HG03565 (cell line): ENCODE measurements at regions not wholly inside any gene's neighbourhood (a gene's known extent, or its start where the extent isn't known, plus 50 kb on each side); places are given as distances from the start of the nearest gene placed in this dataset.
A peak's percentile ranks its signal among the peaks of the same experiment; 100 is the strongest.
"Not testable (repeated sequence)": the region's sequence is repeated elsewhere in the genome, so short reads cannot be mapped to it uniquely, and the experiment has no call there.

Source experiments
- ATAC-seq: cut with Tn5 transposase; IDR thresholded peaks from one replicate; pipeline ENCODE4 v1.9.1; 2021; ENCODE audit warnings: mild to moderate bottlenecking, moderate library complexity; ENCODE audit not compliant: unreplicated experiment

DNA sequence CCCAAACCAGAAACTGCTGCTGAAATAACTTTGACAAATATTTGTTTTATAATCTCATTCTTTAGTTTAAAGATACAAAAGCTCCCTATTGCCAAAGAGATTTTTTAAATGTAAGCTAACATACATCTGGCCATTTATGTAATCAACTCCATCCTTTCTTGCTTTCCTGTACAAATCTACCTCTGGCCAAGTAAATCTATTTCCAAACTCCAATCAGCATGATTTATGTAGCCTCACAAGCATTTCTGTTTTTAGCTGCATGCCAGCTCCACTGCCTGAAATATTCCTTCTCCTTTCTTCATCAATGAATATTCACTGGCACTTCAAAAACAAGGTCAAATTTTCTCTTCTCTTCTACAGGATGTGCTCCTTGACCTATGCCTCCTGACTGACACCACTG, 80.0 kb downstream of the SHOX2 start:
- ATAC-seq: no peak

DNA sequence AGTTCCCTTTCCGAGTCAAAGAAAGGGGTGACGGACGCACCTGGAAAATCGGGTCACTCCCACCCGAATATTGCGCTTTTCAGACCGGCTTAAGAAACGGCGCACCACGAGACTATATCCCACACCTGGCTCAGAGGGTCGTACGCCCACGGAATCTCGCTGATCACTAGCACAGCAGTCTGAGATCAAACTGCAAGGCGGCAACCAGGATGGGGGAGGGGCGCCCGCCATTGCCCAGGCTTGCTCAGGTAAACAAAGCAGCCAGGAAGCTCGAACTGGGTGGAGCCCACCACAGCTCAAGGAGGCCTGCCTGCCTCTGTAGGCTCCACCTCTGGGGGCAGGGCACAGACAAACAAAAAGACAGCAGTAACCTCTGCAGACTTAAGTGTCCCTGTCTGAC, 86.3 kb downstream of the SHOX2 start:
- not testable (repeated sequence) for ATAC-seq

DNA sequence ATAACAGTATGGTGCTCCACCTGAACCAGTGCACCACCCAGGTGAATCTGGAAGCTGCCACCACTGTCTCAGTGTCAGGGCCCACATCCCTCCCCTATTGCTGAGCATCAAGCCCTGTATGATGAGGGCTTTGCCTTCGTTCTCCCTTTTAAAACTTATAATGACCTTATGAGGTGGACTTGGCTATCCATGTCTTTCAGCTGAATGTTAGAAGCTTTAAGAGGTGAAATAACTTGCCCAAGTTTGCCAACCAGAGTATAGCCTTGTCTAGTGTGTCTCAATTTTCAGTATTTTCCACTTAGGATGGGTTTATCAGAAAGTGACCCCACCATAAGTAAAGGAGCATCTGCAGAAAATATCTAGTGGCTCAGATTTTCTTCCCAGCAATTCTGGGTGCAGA, 87.8 kb downstream of the SHOX2 start:
- ATAC-seq: no peak

DNA sequence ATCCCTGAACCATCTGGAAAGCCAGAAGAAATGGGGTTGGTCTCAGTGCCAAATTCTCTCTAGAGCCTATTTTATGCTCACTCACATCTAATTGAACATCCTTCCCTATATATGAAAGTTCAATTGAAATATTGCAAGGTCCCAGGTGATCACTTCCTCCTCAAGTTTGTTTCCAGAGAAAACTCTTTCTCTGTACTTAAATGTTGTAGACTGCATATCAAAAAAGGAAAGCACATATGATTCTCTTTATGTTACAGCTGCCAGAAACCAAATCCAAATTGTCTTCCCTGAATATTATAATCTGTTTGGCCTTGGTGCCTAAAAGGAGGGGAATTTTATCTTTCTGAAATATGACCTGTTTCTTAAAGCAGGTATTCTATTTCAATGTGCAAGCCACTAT, 93.3 kb downstream of the SHOX2 start:
- no peak for ATAC-seq

DNA sequence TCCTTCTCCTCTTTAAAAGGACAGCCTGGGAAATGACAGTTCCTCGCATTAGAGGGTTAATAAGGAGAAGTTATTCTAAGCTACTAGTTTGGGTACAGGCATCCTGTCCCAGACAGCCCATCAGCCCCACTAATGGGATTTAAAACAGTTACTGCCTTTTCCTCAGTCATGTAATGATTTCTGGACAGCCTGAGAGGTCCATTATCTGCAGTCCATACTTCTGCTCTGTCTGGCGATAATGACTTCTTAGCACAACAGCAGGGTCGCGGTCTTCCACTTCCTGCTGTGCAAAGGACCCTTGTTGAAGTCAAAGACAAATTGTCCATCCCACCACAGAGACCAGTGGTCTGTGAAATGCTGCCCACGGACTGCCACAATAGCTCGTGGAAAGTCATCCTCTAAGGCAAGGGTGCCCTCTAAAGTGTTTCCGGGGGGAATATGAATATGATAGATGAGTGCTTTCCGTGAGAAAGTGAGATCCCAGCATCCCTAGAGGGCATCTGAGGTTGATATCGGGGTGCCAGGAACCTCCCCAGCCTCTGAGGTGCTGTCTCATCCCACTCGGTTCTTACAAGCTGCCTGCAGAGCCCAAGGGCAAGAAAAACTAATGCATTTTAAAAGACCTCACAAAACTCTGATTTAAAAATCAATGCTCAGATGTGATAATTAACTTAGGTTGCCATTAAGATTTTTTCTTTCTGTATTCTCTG, 100.7 kb downstream of the SHOX2 start:
- ATAC-seq: no peak

DNA sequence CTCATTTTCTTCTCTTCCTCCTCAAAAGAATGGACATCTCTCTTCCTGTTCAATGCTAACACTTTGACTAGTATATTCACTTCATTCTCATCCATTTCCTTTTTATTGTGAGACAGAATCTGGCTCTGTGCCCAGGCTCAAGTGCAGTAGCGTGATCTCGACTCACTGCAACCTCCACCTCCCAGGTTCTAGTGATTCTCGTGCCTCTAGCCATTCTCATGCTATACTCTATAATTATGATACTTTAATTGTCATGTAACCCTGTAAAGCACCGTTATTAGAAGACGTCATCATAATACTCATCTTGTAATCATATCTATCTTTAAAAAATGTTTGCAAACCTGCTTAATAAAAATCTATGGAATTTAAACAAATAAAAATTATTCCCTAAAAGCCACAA, 107.0 kb downstream of the SHOX2 start:
- no peak for ATAC-seq

DNA sequence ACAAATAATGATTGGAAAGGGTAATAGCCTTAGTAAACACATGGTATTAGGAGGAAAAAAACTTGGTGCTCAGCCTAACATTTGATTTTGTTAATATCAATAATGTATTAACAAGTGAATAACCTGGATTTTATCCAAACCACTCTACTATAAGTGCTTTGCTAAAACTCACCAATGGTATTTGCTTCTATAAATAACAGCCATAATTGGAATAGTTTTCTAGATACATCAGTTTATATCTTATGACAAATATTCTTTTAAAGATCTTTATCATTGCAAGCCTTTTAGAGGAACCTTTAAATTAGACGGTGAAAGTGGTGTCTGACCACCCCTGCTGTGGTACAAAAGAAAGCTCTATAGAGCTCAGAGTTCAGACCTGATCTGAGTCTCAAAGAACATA, 123.9 kb downstream of the SHOX2 start:
- no peak for ATAC-seq

DNA sequence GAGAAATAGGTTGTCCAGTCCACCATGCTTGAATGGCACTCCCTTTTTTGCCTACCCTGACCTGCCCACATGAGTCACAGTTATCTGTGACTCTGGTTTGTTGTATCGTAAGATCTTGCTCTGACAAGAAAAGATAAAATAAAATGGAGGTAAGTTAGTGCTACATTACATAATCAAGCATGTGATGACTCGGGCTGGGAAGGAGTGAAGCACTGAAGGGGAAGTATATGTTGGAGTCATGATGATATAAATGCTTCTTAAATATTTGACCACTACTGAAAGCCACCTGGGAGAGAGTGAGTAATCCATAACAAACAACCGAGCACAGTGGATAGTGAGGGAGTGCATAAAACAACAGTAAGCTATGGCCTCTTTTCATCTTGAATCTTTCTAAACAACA, 124.4 kb downstream of the SHOX2 start:
- no peak for ATAC-seq

DNA sequence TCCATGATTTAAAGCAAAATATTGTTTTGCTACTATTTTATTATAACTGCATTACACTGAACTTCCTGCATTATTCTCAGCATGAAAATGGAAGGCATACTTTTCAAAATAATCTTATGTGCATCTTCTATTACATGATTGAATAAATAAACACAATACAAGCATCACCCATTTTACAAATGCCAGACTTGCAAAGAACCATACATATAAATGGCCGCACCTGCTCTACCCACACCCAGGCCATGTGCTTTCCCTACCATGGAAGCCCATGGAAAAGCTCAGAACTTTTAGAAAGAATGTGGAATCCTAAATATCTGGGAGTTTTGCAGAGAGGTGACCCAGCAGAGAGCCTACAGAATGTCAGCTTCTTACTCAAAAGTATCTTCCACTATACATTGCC, 127.2 kb downstream of the SHOX2 start:
- no peak for ATAC-seq

DNA sequence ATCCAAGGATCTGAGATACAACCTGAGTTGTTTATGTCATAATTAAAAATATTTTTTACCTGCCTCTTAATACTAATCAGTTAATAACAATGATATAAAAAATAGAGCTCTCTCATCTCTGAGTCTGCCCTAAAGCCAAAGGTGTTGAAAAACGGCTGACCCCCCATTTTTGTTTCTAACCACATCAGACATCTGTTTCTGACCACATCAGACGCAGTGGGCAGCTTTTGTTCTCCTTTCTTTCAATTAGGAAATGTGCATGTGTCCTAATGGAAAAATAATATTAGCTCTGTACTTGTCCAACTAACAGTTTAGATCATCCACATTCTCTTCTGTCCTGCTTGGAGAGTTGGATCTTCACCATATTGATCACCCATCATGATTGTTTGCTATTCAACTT, 144.6 kb downstream of the SHOX2 start:
- no peak for ATAC-seq

DNA sequence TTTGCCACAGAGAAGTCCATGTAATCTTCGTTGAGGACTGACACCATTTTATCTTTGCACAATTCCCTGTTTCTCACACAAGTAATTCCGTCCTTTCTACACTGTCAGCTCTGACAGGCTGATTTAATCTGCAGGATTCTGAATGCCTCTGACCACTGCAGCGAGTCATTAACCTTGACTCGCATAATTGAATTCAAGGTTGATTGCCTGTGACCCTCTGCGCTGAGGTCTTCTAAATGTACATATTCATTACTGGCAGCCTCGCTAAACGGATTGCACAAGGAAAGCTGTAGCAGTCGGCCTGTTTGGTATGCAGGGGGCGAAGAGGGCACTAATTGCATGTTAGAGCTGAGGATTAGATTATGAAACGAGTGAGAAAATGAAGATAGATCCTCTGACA, 147.8 kb downstream of the SHOX2 start:
- ATAC-seq: no peak

DNA sequence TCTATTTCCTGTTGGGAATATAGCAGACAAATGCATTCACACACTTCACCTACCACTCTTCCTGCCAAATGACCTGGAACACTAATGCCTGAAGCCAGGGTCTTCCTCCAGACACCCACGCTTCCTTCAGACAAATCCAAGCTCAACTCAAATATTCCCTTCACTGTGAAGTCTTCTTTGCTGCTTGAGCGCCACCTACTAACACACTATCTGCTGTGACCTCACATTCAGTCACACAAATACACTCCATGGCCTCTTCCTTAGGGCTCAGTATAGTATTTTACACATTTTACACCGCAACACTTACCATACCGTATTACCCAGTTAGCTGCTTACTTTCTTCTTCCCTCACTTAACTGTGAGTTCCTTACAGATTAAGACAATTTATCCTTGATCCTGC, 149.4 kb downstream of the SHOX2 start:
- no peak for ATAC-seq

DNA sequence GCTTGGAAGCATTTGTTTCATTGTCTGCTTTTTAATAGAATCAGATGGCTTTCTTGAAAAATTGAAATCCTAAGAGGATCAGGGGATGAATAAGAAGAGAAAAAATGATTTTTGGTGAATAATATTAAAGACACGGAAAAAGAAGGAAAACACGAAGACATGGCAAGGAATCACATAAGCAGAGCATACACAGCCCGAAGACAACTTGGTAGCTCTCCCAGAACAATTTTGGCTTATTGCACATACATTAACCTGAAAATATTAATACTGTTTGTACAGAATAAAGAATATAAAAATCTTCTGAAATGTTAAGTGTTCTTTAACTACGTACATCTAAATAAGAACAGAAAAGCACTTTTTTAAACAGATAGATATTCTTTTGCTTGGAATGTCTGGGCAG, 150.0 kb downstream of the SHOX2 start:
- no peak for ATAC-seq

DNA sequence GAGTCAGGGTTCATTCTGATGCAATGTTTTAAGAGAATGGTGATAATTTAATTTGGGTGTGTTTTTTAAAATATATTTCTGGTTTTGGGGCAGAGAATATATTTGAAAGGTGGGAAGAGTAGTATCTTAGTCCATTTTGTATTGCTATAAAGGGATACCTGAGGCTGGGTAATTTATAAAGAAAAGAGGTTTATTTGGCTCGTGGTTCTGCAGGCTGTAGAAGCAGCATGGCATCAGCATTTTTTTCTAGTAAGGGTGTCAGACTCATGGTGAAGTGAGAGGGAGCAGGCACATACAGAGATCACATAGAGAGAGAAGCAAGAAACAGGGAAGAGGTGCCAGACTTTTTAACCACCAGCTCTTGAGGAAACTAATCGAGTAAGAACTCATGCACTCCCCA, 152.7 kb downstream of the SHOX2 start:
- no peak for ATAC-seq

DNA sequence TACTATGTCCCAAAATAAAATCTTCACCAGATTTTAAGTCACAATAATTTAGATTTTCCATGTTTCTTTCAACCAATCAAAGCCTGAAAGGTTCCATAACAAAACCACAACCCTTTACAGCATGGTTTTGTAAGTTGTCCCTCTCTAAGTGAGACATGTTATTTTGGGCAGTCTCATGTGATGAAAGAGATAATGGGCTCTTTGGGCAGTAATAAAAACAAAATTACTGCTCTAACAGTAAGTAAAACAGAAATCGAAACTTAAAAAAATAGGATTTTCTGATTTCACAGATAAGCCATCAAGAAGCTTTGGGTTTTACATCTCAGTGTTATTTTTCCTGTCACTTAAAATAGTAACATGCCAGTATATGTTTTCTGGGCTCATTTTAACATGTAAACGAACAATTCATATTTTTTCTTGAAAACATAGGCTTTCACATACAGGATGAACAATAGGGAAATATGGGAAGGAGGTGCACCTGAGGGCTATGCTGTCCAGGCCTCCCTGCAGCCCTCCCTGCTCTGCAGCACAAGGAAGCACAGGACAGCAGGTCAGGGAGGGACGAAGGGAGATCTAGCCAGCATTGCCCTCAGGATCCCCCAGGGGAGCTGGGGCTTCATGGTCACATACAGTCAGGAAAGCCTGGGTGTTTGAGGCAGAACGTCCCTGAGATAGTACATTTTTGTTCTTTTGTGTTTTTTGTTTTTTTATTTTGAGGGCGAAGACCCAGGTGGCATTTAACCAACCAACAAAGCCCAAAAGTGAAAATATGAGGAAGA, 157.4 kb downstream of the SHOX2 start:
- no peak for ATAC-seq

DNA sequence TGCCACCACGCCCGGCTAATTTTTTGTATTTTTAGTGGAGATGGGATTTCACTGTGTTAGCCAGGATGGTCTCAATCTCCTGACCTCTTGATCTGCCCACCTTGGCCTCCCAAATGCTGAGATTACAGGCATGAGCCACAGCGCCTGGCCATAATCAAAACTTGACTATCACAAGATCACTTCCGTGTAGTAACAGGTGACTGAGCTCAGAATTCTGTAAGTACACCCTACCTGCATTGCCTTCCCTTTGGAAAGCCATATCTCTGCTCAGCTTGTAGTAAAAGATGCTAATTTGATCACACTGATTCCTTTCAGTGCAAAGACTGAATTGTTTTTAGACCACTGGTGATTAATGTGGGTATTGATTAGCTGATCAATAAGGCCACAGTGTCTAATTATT, 167.1 kb downstream of the SHOX2 start:
- no peak for ATAC-seq

DNA sequence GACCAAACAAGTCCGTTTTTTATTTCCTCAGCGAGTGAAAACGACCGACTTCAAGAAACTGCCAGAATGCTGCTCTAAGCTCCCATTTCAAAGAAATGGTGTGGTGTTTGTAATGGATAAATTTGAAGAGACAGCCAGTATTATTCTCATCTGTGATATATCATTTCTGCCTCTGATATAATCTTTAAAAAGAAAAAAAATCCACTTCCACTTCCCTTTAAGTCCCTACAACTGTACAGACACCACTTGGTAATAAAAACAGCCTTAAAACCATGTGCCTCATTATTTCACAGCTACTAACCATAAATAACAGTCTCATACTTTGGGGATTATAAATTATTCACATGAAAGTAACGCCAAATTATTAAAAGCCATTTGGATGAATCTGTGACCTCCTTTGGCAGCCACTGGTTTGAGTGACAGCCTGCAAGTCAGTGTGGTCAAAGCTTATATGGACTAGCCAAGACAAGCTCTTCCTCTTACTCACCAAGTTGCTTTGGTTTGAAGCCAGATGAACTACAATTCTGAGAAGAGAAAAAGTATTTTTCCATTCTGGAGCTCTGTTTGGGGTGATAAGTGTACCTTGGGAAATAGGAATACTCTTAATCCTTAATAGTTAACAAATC, 168.0 kb downstream of the SHOX2 start:
- ATAC-seq: no peak

DNA sequence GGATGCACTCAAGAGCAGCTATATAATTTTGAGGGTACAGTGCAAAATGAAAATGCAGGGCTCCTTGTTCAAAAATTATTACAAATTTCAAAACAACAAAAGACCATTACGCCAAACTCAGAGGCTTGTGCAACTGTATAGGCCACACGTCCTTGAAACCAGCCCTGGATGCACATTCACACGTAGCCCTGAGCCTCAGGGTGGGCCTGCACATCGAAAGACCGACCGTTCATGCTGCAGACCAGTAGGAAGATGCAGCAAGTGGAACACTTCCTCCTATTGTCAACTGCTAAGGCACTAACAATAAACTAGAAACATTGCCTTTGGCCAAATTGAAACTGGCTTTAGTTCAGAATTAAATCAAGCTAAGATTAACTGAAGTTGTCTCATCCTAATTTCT, 174.7 kb downstream of the SHOX2 start:
- no peak for ATAC-seq

DNA sequence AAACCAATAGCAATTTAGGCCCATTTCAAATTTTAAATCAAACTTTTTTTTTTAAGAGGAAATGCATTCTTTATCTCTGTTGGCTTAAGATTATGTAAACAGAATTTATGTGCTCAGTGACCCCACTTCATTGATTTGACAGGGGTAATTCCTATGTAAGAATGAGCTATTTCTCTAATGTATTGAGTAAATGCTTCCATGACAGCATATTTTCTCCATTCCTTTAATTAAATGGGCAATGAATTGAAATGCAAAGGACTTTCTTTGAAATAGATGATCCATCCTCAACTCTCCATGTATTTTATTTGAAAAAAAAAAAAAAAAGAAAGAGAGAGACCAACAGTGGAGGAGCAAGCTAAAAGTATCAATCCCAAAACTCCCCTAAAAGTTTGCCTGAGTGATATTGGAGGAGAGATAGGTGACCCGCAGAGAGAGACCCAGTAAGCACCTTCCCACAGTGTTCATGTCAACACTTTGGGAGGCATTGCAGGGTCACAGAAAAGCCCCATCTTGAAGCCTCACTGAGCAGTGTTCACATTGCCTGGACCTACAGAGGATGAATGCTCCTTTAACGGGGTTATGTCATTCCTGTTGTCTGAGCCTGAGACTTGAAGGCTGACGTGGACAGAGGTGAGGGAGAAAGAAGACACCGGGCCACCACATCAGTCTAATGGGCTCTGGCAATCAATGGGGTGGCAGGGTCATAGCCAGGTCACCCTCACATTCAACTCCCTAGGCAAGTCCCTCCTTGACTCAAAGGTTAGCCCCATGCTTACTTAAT, 176.0 kb downstream of the SHOX2 start:
- ATAC-seq: no peak

DNA sequence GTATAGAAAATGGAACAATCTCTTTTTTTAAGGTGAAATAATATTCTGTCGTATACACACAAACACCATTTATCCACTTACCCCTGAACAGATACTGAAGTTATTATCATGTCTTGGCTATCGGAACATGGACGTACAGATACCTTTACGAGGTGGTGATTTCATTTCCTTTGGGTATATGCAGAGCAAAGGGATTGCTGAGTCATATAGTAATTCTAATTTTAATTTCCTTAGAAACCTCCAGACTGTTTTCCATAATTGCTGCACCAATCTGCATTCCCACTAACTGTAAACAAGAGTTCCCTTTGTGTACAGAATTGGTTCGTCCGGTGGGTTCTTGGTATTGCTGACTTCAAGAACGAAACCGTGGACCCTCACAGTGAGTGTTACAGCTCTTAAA, 179.4 kb downstream of the SHOX2 start:
- ATAC-seq: no peak

DNA sequence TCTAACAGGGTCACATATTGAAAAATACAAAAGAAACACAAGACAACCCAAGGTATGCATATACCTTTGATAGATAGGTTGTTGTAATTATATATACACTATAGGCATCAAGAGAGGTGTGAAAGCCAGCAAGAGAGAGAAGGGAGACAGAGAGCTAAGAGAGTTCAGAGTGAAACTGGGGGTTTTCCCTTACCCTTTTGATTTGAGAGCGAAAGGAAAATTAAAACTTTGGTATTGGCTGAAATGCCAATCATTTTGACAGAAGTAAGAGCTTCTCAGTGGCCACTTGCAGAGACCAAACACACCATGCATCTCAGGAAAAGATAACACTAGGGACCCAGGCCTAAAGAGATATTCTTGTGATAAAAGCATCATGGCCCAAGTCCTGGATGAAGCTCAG, 183.6 kb downstream of the SHOX2 start:
- peak; percentile 64 for ATAC-seq
